ENCODE measurements at regions not wholly inside any gene's neighbourhood (a gene's known extent, or its start where the extent isn't known, plus 50 kb on each side); places are given as distances from the start of the nearest gene placed in this dataset.
A peak's percentile ranks its signal among the peaks of the same experiment; 100 is the strongest.

DNA sequence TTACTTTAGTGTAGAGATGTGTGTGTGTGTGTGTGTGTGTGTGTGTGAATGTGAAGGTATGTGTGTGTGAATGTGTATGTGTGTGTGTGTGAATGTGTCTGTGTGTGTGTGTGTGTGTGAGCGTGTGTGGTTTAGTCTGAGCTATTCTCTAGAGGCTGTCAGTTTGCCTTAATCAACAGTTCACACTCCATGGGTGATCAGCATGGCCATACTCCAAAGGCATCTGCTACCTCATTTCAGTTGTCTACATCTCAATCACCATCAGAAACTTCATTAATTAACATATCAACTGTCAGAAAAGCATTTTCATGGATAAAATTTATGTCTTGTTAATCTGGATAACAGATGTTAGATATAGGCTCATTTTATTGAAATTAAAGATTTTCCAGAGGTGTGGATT, 103.1 kb upstream of the PTPN3 start:
- H3F3A ChIP-seq (ENCODE audit: low read depth): no peaks in the 10 kb centered on the region
- TF ChIP-seq CTCF (IDR thresholded peaks at IDR 0.05): no peak
- no peak for TF ChIP-seq EZH2phosphoT487 (IDR thresholded peaks at IDR 0.05)
- no peak for TF ChIP-seq EZH2 (IDR thresholded peaks at IDR 0.05)
- H3K36me3 ChIP-seq: no peaks in the 10 kb centered on the region
- peaks cover 9% of the 10 kb centered on the region for H3K4me1 ChIP-seq
- H3K4me3 ChIP-seq: no peak overlapping the region
- H3K79me2 ChIP-seq (ENCODE audit: low read depth): no peaks in the 10 kb centered on the region
- no peaks in the 10 kb centered on the region for H3K27me3 ChIP-seq
- no peak for DNase-seq (ENCODE audit: low spot score)
- Mint-ChIP-seq H3K4me3 (no peak overlapping the region), H3K27me3 (ENCODE audit: insufficient read depth, low read depth) (peaks cover 6% of the 10 kb centered on the region), H3K36me3 (no peaks in the 10 kb centered on the region), H3K27ac (no peak overlapping the region), H3K9me3 (no peaks in the 10 kb centered on the region), H3K4me1 (no peaks in the 10 kb centered on the region)
- no peak overlapping the region for H3K9ac ChIP-seq
- no peak overlapping the region for H2AFZ ChIP-seq (replicated peaks)
- H3K9me3 ChIP-seq (ENCODE audit: low read depth): no peaks in the 10 kb centered on the region
- no peaks in the 10 kb centered on the region for H4K20me1 ChIP-seq (ENCODE audit: low read depth)
- no peak overlapping the region for H3K4me2 ChIP-seq
- no peak overlapping the region for H3K27ac ChIP-seq

GRCh38 chr9:109602987-109603386, 104.9 kb upstream of the PTPN3 start:
- no peaks in the 10 kb centered on the region for H3K27me3 ChIP-seq
- Mint-ChIP-seq H3K27ac (no peak overlapping the region), H3K27me3 (ENCODE audit: insufficient read depth, low read depth) (peaks cover 6% of the 10 kb centered on the region), H3K9me3 (no peaks in the 10 kb centered on the region), H3K4me1 (no peaks in the 10 kb centered on the region), H3K4me3 (no peak overlapping the region), H3K36me3 (no peaks in the 10 kb centered on the region)
- no peaks in the 10 kb centered on the region for H3F3A ChIP-seq (ENCODE audit: low read depth)
- H3K79me2 ChIP-seq (ENCODE audit: low read depth): no peaks in the 10 kb centered on the region
- H3K9ac ChIP-seq: no peak overlapping the region
- no peaks in the 10 kb centered on the region for H4K20me1 ChIP-seq (ENCODE audit: low read depth)
- TF ChIP-seq CTCF (IDR thresholded peaks at IDR 0.05) (no peak), EZH2 (IDR thresholded peaks at IDR 0.05) (no peak), EZH2phosphoT487 (IDR thresholded peaks at IDR 0.05) (no peak)
- no peaks in the 10 kb centered on the region for H3K9me3 ChIP-seq (ENCODE audit: low read depth)
- no peak overlapping the region for H3K4me2 ChIP-seq
- peaks cover 9% of the 10 kb centered on the region for H3K4me1 ChIP-seq
- no peak for DNase-seq (ENCODE audit: low spot score)
- H3K4me3 ChIP-seq: no peak overlapping the region
- H3K27ac ChIP-seq: no peak overlapping the region
- H3K36me3 ChIP-seq: no peaks in the 10 kb centered on the region
- no peak overlapping the region for H2AFZ ChIP-seq (replicated peaks)

DNA sequence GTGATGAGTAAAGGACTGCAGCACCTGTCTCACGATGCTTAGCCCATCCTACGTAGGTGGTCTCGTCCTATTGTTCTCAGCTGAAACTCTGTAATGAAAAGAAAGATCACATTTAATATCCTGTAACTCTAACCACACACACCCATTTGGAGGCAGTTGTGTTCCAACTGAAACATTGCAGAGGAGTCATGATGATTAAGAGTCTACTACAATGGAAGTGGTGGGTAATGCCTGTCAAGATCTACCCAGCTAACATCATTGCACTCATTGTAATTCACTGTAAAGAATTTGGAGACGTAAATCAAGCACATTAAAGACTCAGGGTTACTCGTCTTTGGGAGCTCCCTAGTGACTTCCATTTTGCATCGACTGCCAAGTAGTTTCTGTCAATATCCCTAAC, 106.0 kb upstream of the PTPN3 start:
- Histone ChIP-seq H2AFZ (replicated peaks) (peak overlapping the region; percentile 51), H3K4me1 (peaks cover 9% of the 10 kb centered on the region), H4K20me1 (ENCODE audit: low read depth) (no peaks in the 10 kb centered on the region), H3K27me3 (no peaks in the 10 kb centered on the region), H3K27ac (no peak overlapping the region), H3K4me2 (peak overlapping the region; percentile 16), H3K9ac (no peak overlapping the region), H3K9me3 (ENCODE audit: low read depth) (no peaks in the 10 kb centered on the region), H3K4me3 (no peak overlapping the region), H3F3A (ENCODE audit: low read depth) (no peaks in the 10 kb centered on the region), H3K79me2 (ENCODE audit: low read depth) (no peaks in the 10 kb centered on the region), H3K36me3 (no peaks in the 10 kb centered on the region)
- H3K36me3 Mint-ChIP-seq: no peaks in the 10 kb centered on the region
- H3K9me3 Mint-ChIP-seq: no peaks in the 10 kb centered on the region
- peak; percentile 21 for DNase-seq (ENCODE audit: low spot score)
- peaks cover 6% of the 10 kb centered on the region for H3K27me3 Mint-ChIP-seq (ENCODE audit: insufficient read depth, low read depth)
- H3K27ac Mint-ChIP-seq: no peak overlapping the region
- TF ChIP-seq CTCF (IDR thresholded peaks at IDR 0.05): no peak
- TF ChIP-seq EZH2phosphoT487 (IDR thresholded peaks at IDR 0.05): no peak
- TF ChIP-seq EZH2 (IDR thresholded peaks at IDR 0.05): no peak
- H3K4me3 Mint-ChIP-seq: no peak overlapping the region
- H3K4me1 Mint-ChIP-seq: no peaks in the 10 kb centered on the region

GRCh38 chr9:109604781-109605180, 106.7 kb upstream of the PTPN3 start:
- no peak overlapping the region for H3K4me3 Mint-ChIP-seq
- no peaks in the 10 kb centered on the region for H4K20me1 ChIP-seq (ENCODE audit: low read depth)
- H3K27me3 ChIP-seq: no peaks in the 10 kb centered on the region
- H3K27ac ChIP-seq: no peak overlapping the region
- no peaks in the 10 kb centered on the region for H3K4me1 Mint-ChIP-seq
- no peak for DNase-seq (ENCODE audit: low spot score)
- peaks cover 9% of the 10 kb centered on the region for H3K4me1 ChIP-seq
- no peak overlapping the region for H3K9ac ChIP-seq
- no peaks in the 10 kb centered on the region for H3F3A ChIP-seq (ENCODE audit: low read depth)
- no peak overlapping the region for H3K27ac Mint-ChIP-seq
- TF ChIP-seq EZH2 (IDR thresholded peaks at IDR 0.05): no peak
- TF ChIP-seq EZH2phosphoT487 (IDR thresholded peaks at IDR 0.05): no peak
- TF ChIP-seq CTCF (IDR thresholded peaks at IDR 0.05): no peak
- no peaks in the 10 kb centered on the region for H3K9me3 Mint-ChIP-seq
- H3K4me3 ChIP-seq: no peak overlapping the region
- no peaks in the 10 kb centered on the region for H3K9me3 ChIP-seq (ENCODE audit: low read depth)
- H3K36me3 ChIP-seq: no peaks in the 10 kb centered on the region
- H3K36me3 Mint-ChIP-seq: no peaks in the 10 kb centered on the region
- no peak overlapping the region for H2AFZ ChIP-seq (replicated peaks)
- H3K27me3 Mint-ChIP-seq (ENCODE audit: insufficient read depth, low read depth): peaks cover 5% of the 10 kb centered on the region
- no peaks in the 10 kb centered on the region for H3K79me2 ChIP-seq (ENCODE audit: low read depth)
- H3K4me2 ChIP-seq: no peak overlapping the region

Measured in neural progenitor cell (in vitro differentiated cells).